Naive B cell (primary cell): ENCODE measurements at regions not wholly inside any gene's neighbourhood (a gene's known extent, or its start where the extent isn't known, plus 50 kb on each side); places are given as distances from the start of the nearest gene placed in this dataset.

Experiments
- ATAC-seq, 2 donors: fragments of 150-1000 bp; cut with Tn5 transposase; 2 replicates each; pipeline ENCODE4 v1.10.0; 2021; ENCODE audit warnings: low read depth in 2 of 2, mild to moderate bottlenecking in 2 of 2, moderate library complexity in 2 of 2
- DNase-seq: peaks from one replicate; pipeline ENCODE4 v3.0.0; 2022
- H3K27ac Mint-ChIP-seq, 6 donors: one replicate each; pipeline ENCODE4 v1.8.0; 2020 to 2022; ENCODE audit warnings: mild to moderate bottlenecking in 6 of 6, mixed read lengths in 6 of 6, moderate library complexity in 5 of 6, inconsistent platforms in 2 of 6
- H3K27me3 Mint-ChIP-seq, 3 donors: one replicate each; pipeline ENCODE4 v1.8.0; 2021 to 2022; ENCODE audit warnings: mixed read lengths in 3 of 3, mild to moderate bottlenecking in 1 of 3
- H3K36me3 Mint-ChIP-seq, 2 donors: one replicate each; pipeline ENCODE4 v1.8.0; 2020 to 2022; ENCODE audit warnings: mixed read lengths in 2 of 2, inconsistent platforms in 1 of 2, mild to moderate bottlenecking in 1 of 2
- H3K4me1 Mint-ChIP-seq, 3 donors: one replicate each; pipeline ENCODE4 v1.8.0; 2020 to 2022; ENCODE audit warnings: mixed read lengths in 3 of 3, inconsistent platforms in 1 of 3, mild to moderate bottlenecking in 1 of 3, moderate library complexity in 1 of 3
- H3K4me3 Mint-ChIP-seq, 8 donors: one replicate each; pipeline ENCODE4 v1.8.0; 2020 to 2022; ENCODE audit warnings: mild to moderate bottlenecking in 8 of 8, mixed read lengths in 8 of 8, moderate library complexity in 8 of 8, inconsistent platforms in 2 of 8
- H3K9me3 Mint-ChIP-seq, 7 donors: one replicate each; pipeline ENCODE4 v1.8.0; 2020 to 2022; ENCODE audit warnings: mixed read lengths in 7 of 7, mild to moderate bottlenecking in 5 of 7, inconsistent platforms in 2 of 7, moderate library complexity in 1 of 7

- H3K27ac Mint-ChIP-seq: no peak overlapping the region
- no peaks in the 10 kb centered on the region for H3K36me3 Mint-ChIP-seq
- ATAC-seq: no peak
These were observed 281.7 kb upstream of the MC4R start for GRCh38 chr18:60654298-60654697.

DNA sequence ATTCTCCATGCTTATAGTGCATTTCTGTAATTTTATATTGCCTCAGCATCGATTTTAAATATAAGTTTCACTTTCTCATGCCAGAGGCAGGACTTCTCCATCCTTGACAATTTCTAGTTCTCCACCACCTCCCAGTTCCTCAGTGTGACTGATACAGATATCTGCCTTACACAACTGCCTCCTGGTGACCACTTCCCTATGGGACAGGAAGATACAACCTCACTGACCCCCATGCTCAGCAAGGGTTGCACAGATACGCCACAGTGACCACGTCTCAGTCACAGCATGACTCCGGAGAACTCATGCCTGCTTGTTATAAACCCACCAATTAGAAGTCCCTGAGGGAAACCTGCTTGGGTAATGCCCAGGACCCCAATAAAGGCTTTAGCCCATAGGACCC, 284.0 kb upstream of the MC4R start:
- no peak overlapping the region for H3K4me3 Mint-ChIP-seq
- ATAC-seq: no peak
- DNase-seq: no peak
- no peaks in the 10 kb centered on the region for H3K36me3 Mint-ChIP-seq
- no peak overlapping the region for H3K27ac Mint-ChIP-seq
- no peaks in the 10 kb centered on the region for H3K4me1 Mint-ChIP-seq
- peaks cover 0 to 3% (median 0%) of the 10 kb centered on the region in 7 donors for H3K9me3 Mint-ChIP-seq
- H3K27me3 Mint-ChIP-seq: no peaks in the 10 kb centered on the region

More at GRCh38 chr18:60654298-60654697, 281.7 kb upstream of the MC4R start:
- Mint-ChIP-seq H3K4me1 (no peaks in the 10 kb centered on the region), H3K27me3 (no peaks in the 10 kb centered on the region), H3K4me3 (no peak overlapping the region), H3K9me3 (no peaks in the 10 kb centered on the region)
- DNase-seq: no peak

GRCh38 chr18:60662491-60662890, 289.9 kb upstream of the MC4R start:
- no peaks in the 10 kb centered on the region for H3K36me3 Mint-ChIP-seq
- DNase-seq (no peak), ATAC-seq (no peak)
- H3K9me3 Mint-ChIP-seq: peaks cover 0 to 5% (median 0%) of the 10 kb centered on the region in 7 donors
- H3K27me3 Mint-ChIP-seq: no peaks in the 10 kb centered on the region
- H3K27ac Mint-ChIP-seq: no peak overlapping the region
- H3K4me1 Mint-ChIP-seq: no peaks in the 10 kb centered on the region
- no peak overlapping the region for H3K4me3 Mint-ChIP-seq

DNA sequence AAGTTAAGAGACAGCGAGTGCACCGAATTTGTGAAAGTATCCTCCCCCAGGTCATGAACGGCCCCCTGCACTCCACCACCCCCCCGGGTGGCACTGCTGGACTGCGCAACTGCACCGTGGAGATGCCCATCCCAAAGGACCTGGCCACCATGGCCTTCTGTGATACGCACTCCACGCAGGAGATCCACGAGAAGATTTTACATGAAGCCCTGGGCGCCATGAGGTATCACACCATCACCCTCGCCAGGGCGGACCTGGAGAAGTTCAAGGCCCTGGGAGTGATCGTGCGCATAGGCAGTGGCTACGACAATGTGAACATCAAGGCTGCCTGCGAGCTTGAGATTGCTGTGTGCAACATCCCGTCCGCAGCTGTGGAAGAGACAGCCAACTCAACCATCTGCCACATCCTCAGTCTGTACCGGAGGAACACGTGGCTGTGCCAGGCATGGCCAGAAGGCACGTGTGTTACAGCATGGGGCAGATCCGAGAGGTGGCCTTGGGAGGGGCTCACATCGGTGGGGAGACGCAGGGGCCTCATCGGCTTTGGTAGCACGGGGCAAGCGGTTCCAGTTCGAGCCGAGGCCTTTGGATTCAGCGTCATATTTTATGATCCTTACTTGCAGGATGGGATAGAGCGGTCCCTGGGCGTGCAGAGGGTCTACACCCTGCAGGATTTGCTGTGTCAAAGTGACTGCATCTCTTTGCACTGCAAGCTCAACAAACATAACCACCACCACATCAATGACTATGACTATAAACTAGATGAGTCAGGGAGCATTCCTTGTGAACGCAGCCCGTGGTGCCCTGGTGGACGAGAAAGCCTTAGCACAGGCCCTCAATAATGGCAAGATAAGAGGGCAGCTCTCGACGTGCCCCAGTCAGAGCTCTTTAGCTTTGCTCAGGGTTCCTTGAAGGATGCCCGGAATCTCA, 290.8 kb upstream of the MC4R start:
- ATAC-seq (no peak), DNase-seq (no peak)
- no peaks in the 10 kb centered on the region for H3K4me1 Mint-ChIP-seq
- no peak overlapping the region for H3K27ac Mint-ChIP-seq
- peaks cover 0 to 5% (median 0%) of the 10 kb centered on the region in 7 donors for H3K9me3 Mint-ChIP-seq
- no peak overlapping the region for H3K4me3 Mint-ChIP-seq
- H3K27me3 Mint-ChIP-seq: no peaks in the 10 kb centered on the region
- no peaks in the 10 kb centered on the region for H3K36me3 Mint-ChIP-seq

DNA sequence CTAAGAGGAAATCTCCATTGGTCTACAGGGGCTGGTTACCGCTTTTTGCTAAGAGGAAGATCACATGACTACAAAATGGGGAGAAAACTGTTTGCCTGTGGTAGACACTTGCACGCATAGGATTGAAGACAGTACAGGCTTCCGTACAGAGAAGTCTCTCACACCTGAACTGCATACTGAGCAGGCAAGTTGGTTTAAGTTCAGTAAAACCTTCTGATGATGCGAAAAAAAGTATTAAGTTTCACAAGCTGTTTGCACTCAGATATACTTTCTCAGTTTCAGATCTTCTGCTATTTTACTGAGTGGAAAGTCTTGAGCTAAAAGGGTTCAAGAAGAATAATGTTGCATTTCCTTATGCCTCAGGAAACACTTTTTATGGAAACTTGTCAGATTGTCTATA, 292.2 kb upstream of the MC4R start:
- H3K36me3 Mint-ChIP-seq: no peaks in the 10 kb centered on the region
- H3K4me3 Mint-ChIP-seq: no peak overlapping the region
- H3K4me1 Mint-ChIP-seq: no peaks in the 10 kb centered on the region
- no peaks in the 10 kb centered on the region for H3K27me3 Mint-ChIP-seq
- H3K27ac Mint-ChIP-seq: no peak overlapping the region
- peaks cover 0 to 5% (median 0%) of the 10 kb centered on the region in 7 donors for H3K9me3 Mint-ChIP-seq
- no peak for ATAC-seq
- no peak for DNase-seq

- Mint-ChIP-seq H3K36me3 (no peaks in the 10 kb centered on the region), H3K4me3 (no peak overlapping the region), H3K27me3 (no peaks in the 10 kb centered on the region), H3K4me1 (no peaks in the 10 kb centered on the region), H3K9me3 (peaks cover 0 to 5% (median 0%) of the 10 kb centered on the region in 7 donors), H3K27ac (no peak overlapping the region)
- no peak for DNase-seq
- no peak for ATAC-seq
These were observed 294.4 kb upstream of the MC4R start for GRCh38 chr18:60667016-60667415.

DNA sequence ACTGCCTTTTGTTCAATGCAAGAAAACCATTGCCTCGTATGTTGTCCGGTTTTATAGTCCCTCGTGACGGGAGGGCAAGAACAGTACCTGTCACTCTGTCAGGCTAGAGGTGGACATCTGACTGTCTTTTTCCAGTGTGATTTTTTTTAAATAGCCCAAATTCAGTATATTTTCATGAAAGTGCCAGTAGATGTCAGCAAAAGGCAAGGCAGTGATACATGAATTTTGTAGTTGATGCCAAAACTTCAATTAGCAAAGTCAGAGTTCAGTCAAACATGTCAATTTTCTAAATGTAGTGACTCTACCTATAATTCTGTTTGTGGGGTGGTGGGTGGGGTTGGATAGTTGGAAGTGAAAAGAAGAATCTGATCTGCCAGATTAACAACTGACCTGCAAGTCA, 296.0 kb upstream of the MC4R start:
- H3K4me1 Mint-ChIP-seq: no peaks in the 10 kb centered on the region
- no peaks in the 10 kb centered on the region for H3K36me3 Mint-ChIP-seq
- H3K27ac Mint-ChIP-seq: no peak overlapping the region
- DNase-seq (no peak), ATAC-seq (no peak)
- no peak overlapping the region for H3K4me3 Mint-ChIP-seq
- H3K27me3 Mint-ChIP-seq: no peaks in the 10 kb centered on the region
- peaks cover 0 to 5% (median 0%) of the 10 kb centered on the region in 7 donors for H3K9me3 Mint-ChIP-seq

GRCh38 chr18:60669938-60670337, 297.4 kb upstream of the MC4R start:
- Mint-ChIP-seq H3K36me3 (no peaks in the 10 kb centered on the region), H3K27me3 (no peaks in the 10 kb centered on the region), H3K4me3 (no peak overlapping the region), H3K27ac (no peak overlapping the region), H3K9me3 (no peaks in the 10 kb centered on the region), H3K4me1 (no peaks in the 10 kb centered on the region)
- DNase-seq: no peak
- no peak for ATAC-seq

- Mint-ChIP-seq H3K4me1 (no peaks in the 10 kb centered on the region), H3K4me3 (no peak overlapping the region), H3K27ac (no peak overlapping the region), H3K36me3 (no peaks in the 10 kb centered on the region), H3K27me3 (no peaks in the 10 kb centered on the region), H3K9me3 (no peaks in the 10 kb centered on the region)
- ATAC-seq (no peak), DNase-seq (no peak)
These were observed 298.4 kb upstream of the MC4R start for GRCh38 chr18:60671021-60671420.

DNA sequence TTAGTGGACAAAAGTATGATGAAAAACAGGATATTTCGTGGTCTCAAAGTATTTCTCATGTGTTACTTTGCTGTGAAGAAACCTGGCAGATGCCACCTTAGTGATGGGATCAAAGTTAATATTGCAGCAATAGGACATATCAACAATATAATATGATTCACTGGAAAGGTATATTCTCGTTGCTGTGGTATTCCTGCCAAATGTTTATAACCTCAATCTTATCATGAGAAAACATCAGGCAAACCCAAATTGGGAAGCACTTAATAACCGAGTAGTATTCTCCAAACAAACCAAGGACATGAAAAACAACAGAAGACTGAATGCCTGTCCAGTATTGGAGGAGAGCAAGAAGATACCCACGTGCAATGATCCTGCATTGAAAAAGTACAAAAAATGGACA, 302.6 kb upstream of the MC4R start:
- no peak overlapping the region for H3K4me3 Mint-ChIP-seq
- no peaks in the 10 kb centered on the region for H3K9me3 Mint-ChIP-seq
- ATAC-seq: no peak
- no peak overlapping the region for H3K27ac Mint-ChIP-seq
- H3K4me1 Mint-ChIP-seq: no peaks in the 10 kb centered on the region
- no peaks in the 10 kb centered on the region for H3K27me3 Mint-ChIP-seq
- no peak for DNase-seq
- H3K36me3 Mint-ChIP-seq: no peaks in the 10 kb centered on the region

DNA sequence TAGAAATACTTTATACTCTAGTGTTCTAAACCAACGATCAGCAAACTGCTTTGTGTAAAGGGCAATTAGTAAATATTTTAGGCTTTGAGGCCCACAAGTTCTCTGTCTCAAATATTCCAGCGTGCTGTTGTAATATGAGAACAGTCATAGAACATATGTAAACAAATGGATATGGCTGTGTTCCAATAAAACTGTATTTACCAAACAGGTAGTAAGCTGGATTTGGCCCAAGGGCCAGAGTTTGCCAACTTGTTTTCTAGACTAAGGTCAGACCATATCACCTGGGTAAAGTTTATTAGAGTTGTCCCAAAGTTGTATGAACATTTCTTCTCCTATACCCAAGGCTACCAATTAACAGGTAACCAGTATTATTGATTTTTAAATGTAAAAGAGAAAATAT, 303.2 kb upstream of the MC4R start:
- no peaks in the 10 kb centered on the region for H3K36me3 Mint-ChIP-seq
- H3K4me1 Mint-ChIP-seq: no peaks in the 10 kb centered on the region
- ATAC-seq: no peak
- no peak overlapping the region for H3K27ac Mint-ChIP-seq
- no peak overlapping the region for H3K4me3 Mint-ChIP-seq
- peaks cover 0 to 1% (median 0%) of the 10 kb centered on the region in 7 donors for H3K9me3 Mint-ChIP-seq
- no peaks in the 10 kb centered on the region for H3K27me3 Mint-ChIP-seq
- no peak for DNase-seq

DNA sequence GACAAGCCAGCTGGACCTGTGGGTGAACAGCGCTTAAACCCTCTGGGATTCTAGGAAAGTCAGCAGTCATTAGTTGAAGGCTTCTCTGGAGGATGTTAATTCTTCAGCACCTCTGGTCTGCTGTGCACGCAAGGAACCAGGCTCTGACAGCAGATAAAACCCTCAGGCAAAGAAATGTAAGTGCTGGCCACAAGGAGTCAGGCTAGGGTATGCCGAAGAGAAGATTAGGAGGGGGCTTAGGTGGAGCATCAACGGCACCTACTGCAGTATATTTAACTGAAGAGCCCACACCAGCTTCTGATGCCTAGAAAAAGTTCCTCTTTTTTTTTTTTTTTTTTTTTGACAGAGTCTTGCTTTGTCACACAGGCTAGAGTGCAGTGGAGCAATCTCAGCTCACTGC, 304.2 kb upstream of the MC4R start:
- Mint-ChIP-seq H3K27ac (no peak overlapping the region), H3K4me1 (no peaks in the 10 kb centered on the region), H3K9me3 (peaks cover 0 to 3% (median 0%) of the 10 kb centered on the region in 7 donors), H3K4me3 (no peak overlapping the region), H3K36me3 (no peaks in the 10 kb centered on the region), H3K27me3 (no peaks in the 10 kb centered on the region)
- ATAC-seq: no peak
- DNase-seq: no peak

DNA sequence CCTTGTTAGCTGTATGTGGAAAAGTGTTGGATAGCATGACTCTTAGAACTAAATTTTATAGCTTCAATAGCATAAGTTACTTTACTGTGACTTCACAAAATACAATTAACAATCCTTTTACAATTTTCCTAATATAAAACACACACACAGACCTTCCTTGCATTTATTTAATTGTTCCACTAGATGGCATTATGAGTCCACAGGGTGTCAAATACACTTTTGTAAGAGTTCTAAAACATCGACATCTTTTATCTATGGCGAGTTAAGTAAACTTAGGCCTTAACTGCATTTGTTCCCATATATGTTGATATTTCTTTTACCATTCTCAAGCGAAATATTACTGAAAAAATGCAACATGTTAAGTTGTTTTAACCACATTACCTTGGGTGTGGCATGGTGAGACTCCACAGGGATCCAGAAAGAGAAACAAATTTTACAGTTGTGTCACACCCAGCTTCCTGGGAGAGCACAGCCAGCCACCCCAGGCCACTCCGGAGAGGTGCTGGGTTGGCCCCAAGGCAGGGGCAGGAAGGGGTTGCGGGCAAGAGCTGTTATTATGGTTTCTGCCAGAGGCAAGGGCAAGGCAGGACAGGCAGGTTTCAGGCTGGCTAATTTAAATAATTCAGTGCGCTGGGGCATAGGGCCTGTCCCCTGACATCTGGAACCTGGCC, 312.4 kb upstream of the MC4R start:
- Mint-ChIP-seq H3K27ac (no peak overlapping the region), H3K4me3 (no peak overlapping the region), H3K27me3 (no peaks in the 10 kb centered on the region), H3K36me3 (no peaks in the 10 kb centered on the region), H3K4me1 (no peaks in the 10 kb centered on the region), H3K9me3 (peaks cover 0 to 5% (median 1%) of the 10 kb centered on the region in 7 donors)
- DNase-seq (no peak), ATAC-seq (no peak)

- no peaks in the 10 kb centered on the region for H3K36me3 Mint-ChIP-seq
- H3K27ac Mint-ChIP-seq: no peak overlapping the region
- DNase-seq (no peak), ATAC-seq (no peak)
- no peaks in the 10 kb centered on the region for H3K4me1 Mint-ChIP-seq
- H3K27me3 Mint-ChIP-seq: no peaks in the 10 kb centered on the region
- H3K4me3 Mint-ChIP-seq: no peak overlapping the region
- peaks cover 0 to 5% (median 0%) of the 10 kb centered on the region in 7 donors for H3K9me3 Mint-ChIP-seq
These were observed 313.6 kb upstream of the MC4R start for GRCh38 chr18:60686142-60686541.
